ENCODE measurements at regions not wholly inside any gene's neighbourhood (a gene's known extent, or its start where the extent isn't known, plus 50 kb on each side); places are given as distances from the start of the nearest gene placed in this dataset.

DNA sequence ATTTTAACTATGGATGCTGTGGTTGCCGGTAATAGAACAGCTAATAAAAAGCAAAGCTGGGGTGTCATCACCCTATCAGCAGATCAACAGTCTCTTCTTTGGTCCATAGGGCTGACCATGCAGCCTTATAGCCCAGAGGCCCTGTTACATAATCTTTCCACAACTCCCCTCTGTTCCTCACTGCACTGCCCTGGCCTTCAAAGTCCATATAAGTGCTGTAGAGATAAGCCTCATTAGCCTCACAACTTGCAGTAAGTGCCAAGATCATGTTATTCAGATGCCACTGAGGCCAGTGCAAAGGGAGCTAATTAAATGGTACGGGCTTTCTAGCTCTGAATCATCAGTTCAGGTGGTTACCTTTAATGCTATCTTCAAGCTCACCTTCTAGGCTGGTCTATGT, 89.7 kb upstream of the CXCR4 start:
- POLR2A ChIA-PET, result no interaction called here
- DNase-seq, result no peak
- Histone ChIP-seq H3K9me3 (no peaks in the 10 kb centered on the region), H3K9ac (no peak overlapping the region), H4K20me1 (ENCODE audit: insufficient read depth) (no peaks in the 10 kb centered on the region), H3K4me2 (no peak overlapping the region), H3K36me3 (replicated peaks in 1 of 2; ENCODE audit: control insufficient read depth in 1 of 2, insufficient read depth in 2 of 2, low read length in 1 of 2) (no peaks in the 10 kb centered on the region), H3K9me2 (no peaks in the 10 kb centered on the region), H3K4me3 (ENCODE audit: low read depth in 2 of 2, low read length in 1 of 2) (no peak overlapping the region), H3F3A (replicated peaks; ENCODE audit: insufficient read depth) (no peaks in the 10 kb centered on the region), H3K79me2 (ENCODE audit: insufficient read depth) (no peaks in the 10 kb centered on the region), H3K4me1 (ENCODE audit: control insufficient read depth in 1 of 2, insufficient read depth in 2 of 2, low read depth in 1 of 2, low read length in 1 of 2) (no peaks in the 10 kb centered on the region), H3K27me3 (ENCODE audit: insufficient read depth) (no peaks in the 10 kb centered on the region), H3K27ac (ENCODE audit: low read depth in 2 of 2, low read length in 1 of 2) (no peak overlapping the region), H2AFZ (ENCODE audit: low read depth) (no peak overlapping the region)
- CTCF ChIA-PET, result interaction anchor here (0.6 to 0.9 kb wide), 2 partner anchors 8 to 1717 kb away, joined by 3 read pairs; no protein-coding TSS in a partner anchor
- TF ChIP-seq TCF12 (IDR thresholded peaks at IDR 0.05) (no peak), YY1 (IDR thresholded peaks at IDR 0.05; ENCODE audit: low read depth) (no peak), MXI1 (IDR thresholded peaks at IDR 0.05; ENCODE audit: low read depth, low read length) (no peak), SIN3A (IDR thresholded peaks at IDR 0.05; ENCODE audit: borderline replicate concordance, low read depth, low read length) (no peak), JUND (IDR thresholded peaks at IDR 0.05) (no peak), FOSL2 (IDR thresholded peaks at IDR 0.05; ENCODE audit: borderline replicate concordance, low read depth) (no peak), FOXJ3 (CRISPR knock-in tag; IDR thresholded peaks at IDR 0.05) (no peak), TAF1 (IDR thresholded peaks at IDR 0.05; ENCODE audit: borderline replicate concordance, low read depth, low read length) (no peak), EP300 (IDR thresholded peaks at IDR 0.05; ENCODE audit: borderline replicate concordance in 1 of 2, low read depth in 1 of 2, low read length in 1 of 2) (no peak), GATA2 (CRISPR knock-in tag; IDR thresholded peaks at IDR 0.05) (no peak), RAD21 (IDR thresholded peaks at IDR 0.05; ENCODE audit: low read length) (no peak), RCOR1 (IDR thresholded peaks at IDR 0.05; ENCODE audit: low read length) (no peak), NFIC (IDR thresholded peaks at IDR 0.05; ENCODE audit: borderline replicate concordance) (no peak), CHD2 (IDR thresholded peaks at IDR 0.05; ENCODE audit: low read length, partially characterized antibody) (no peak)
- TF ChIP-seq, protein P1, sequence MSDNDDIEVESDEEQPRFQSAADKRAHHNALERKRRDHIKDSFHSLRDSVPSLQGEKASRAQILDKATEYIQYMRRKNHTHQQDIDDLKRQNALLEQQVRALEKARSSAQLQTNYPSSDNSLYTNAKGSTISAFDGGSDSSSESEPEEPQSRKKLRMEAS (IDR thresholded peaks at IDR 0.05; ENCODE audit: low read depth), result no peak
- 23% methylated on average over 2 of the region's 2 CpGs for WGBS (ENCODE audit: low lambda C conversion rate)

DNA sequence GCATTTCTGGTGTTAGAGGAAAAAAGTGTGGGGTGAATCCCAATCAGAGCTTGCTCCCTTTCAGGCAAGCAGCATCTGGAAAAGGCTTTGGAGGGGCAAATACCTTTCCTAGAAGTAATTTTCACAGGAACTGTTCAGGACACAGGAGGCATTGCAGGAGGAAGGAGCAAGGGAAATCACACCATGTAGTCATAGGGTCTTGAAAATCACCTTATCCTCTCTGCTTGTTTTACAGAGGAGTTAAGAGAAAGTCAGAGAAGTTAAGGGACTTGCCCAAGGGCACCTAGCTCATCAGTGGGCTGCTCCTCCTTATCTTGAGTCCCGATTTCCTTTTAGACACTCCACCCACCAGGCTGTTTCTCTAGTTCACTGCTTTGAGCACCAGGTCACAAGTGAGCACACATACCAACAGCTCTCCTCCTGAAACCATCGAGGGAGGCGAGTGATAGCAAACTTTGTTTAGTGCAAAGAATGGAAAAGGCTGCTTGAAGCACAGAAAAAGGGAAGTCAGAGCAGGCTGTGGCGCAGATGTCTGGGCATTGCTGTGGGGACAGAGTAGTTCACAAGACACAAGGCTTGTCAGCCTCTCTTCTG, 89.2 kb upstream of the CXCR4 start:
- Histone ChIP-seq H3K27me3 (ENCODE audit: insufficient read depth) (no peaks in the 10 kb centered on the region), H2AFZ (ENCODE audit: low read depth) (no peak overlapping the region), H3K36me3 (replicated peaks in 1 of 2; ENCODE audit: control insufficient read depth in 1 of 2, insufficient read depth in 2 of 2, low read length in 1 of 2) (no peaks in the 10 kb centered on the region), H3K4me1 (ENCODE audit: control insufficient read depth in 1 of 2, insufficient read depth in 2 of 2, low read depth in 1 of 2, low read length in 1 of 2) (no peaks in the 10 kb centered on the region), H3K9me2 (no peaks in the 10 kb centered on the region), H3K9ac (no peak overlapping the region), H4K20me1 (ENCODE audit: insufficient read depth) (no peaks in the 10 kb centered on the region), H3F3A (replicated peaks; ENCODE audit: insufficient read depth) (no peaks in the 10 kb centered on the region), H3K9me3 (no peaks in the 10 kb centered on the region), H3K4me2 (no peak overlapping the region), H3K4me3 (ENCODE audit: low read depth in 2 of 2, low read length in 1 of 2) (no peak overlapping the region), H3K27ac (ENCODE audit: low read depth in 2 of 2, low read length in 1 of 2) (no peak overlapping the region), H3K79me2 (ENCODE audit: insufficient read depth) (no peaks in the 10 kb centered on the region)
- ChIA-PET CTCF (interaction anchor here (0.6 to 0.9 kb wide), 2 partner anchors 9 to 1717 kb away, joined by 3 read pairs; no protein-coding TSS in a partner anchor), POLR2A (no interaction called here)
- no peak for DNase-seq
- WGBS (ENCODE audit: low lambda C conversion rate), result 24% methylated on average over 4 of the region's 4 CpGs
- TF ChIP-seq RFX5 (IDR thresholded peaks at IDR 0.05; ENCODE audit: low read length), result no peak
- no peak for TF ChIP-seq TEAD4 (IDR thresholded peaks at IDR 0.05; ENCODE audit: borderline replicate concordance, insufficient read depth)
- TF ChIP-seq SMC3 (IDR thresholded peaks at IDR 0.05; ENCODE audit: low read depth, low read length), result no peak
- TF ChIP-seq, protein P1 (IDR thresholded peaks at IDR 0.05; ENCODE audit: low read depth), result no peak
- TF ChIP-seq, protein P2, sequence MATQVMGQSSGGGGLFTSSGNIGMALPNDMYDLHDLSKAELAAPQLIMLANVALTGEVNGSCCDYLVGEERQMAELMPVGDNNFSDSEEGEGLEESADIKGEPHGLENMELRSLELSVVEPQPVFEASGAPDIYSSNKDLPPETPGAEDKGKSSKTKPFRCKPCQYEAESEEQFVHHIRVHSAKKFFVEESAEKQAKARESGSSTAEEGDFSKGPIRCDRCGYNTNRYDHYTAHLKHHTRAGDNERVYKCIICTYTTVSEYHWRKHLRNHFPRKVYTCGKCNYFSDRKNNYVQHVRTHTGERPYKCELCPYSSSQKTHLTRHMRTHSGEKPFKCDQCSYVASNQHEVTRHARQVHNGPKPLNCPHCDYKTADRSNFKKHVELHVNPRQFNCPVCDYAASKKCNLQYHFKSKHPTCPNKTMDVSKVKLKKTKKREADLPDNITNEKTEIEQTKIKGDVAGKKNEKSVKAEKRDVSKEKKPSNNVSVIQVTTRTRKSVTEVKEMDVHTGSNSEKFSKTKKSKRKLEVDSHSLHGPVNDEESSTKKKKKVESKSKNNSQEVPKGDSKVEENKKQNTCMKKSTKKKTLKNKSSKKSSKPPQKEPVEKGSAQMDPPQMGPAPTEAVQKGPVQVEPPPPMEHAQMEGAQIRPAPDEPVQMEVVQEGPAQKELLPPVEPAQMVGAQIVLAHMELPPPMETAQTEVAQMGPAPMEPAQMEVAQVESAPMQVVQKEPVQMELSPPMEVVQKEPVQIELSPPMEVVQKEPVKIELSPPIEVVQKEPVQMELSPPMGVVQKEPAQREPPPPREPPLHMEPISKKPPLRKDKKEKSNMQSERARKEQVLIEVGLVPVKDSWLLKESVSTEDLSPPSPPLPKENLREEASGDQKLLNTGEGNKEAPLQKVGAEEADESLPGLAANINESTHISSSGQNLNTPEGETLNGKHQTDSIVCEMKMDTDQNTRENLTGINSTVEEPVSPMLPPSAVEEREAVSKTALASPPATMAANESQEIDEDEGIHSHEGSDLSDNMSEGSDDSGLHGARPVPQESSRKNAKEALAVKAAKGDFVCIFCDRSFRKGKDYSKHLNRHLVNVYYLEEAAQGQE (IDR thresholded peaks at IDR 0.05; ENCODE audit: low read depth, low read length), result no peak
- TF ChIP-seq SIN3A (IDR thresholded peaks at IDR 0.05; ENCODE audit: borderline replicate concordance, low read depth, low read length), result no peak
- TF ChIP-seq MEF2A (IDR thresholded peaks at IDR 0.05; ENCODE audit: borderline replicate concordance, low read depth), result no peak
- no peak for TF ChIP-seq TCF12 (IDR thresholded peaks at IDR 0.05)
- TF ChIP-seq, protein P3, sequence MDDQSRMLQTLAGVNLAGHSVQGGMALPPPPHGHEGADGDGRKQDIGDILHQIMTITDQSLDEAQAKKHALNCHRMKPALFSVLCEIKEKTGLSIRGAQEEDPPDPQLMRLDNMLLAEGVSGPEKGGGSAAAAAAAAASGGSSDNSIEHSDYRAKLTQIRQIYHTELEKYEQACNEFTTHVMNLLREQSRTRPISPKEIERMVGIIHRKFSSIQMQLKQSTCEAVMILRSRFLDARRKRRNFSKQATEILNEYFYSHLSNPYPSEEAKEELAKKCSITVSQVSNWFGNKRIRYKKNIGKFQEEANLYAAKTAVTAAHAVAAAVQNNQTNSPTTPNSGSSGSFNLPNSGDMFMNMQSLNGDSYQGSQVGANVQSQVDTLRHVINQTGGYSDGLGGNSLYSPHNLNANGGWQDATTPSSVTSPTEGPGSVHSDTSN (IDR thresholded peaks at IDR 0.05), result no peak
- TF ChIP-seq FOXM1 (IDR thresholded peaks at IDR 0.05; ENCODE audit: low read depth), result no peak
